HG02885 (cell line): ENCODE measurements at regions not wholly inside any gene's neighbourhood (a gene's known extent, or its start where the extent isn't known, plus 50 kb on each side); places are given as distances from the start of the nearest gene placed in this dataset.
"Not testable (repeated sequence)": the region's sequence is repeated elsewhere in the genome, so short reads cannot be mapped to it uniquely, and the experiment has no call there.

Experiments used
- ATAC-seq: cut with Tn5 transposase; IDR thresholded peaks from one replicate; pipeline ENCODE4 v1.9.1; 2021; ENCODE audit warnings: mild to moderate bottlenecking; ENCODE audit not compliant: unreplicated experiment, poor library complexity

GRCh38 chr7:9621927-9622326 lies 1188.5 kb downstream of the NXPH1 start:
- ATAC-seq: no peak

- ATAC-seq: no peak
Measured at GRCh38 chr7:9625953-9626352, 1192.5 kb downstream of the NXPH1 start.

GRCh38 chr7:9645756-9646155 lies 1212.3 kb downstream of the NXPH1 start:
- ATAC-seq: no peak

- no peak for ATAC-seq
Measured at GRCh38 chr7:9657257-9657656, 1223.8 kb downstream of the NXPH1 start.

- ATAC-seq: no peak
Measured at GRCh38 chr7:9671979-9672917, 1238.8 kb downstream of the NXPH1 start.

- no peak for ATAC-seq
Measured at GRCh38 chr7:9680713-9681112, 1247.3 kb downstream of the NXPH1 start.

GRCh38 chr7:9681284-9681683 lies 1247.9 kb downstream of the NXPH1 start:
- no peak for ATAC-seq

- ATAC-seq: no peak
Measured at GRCh38 chr7:9691286-9691685, 1257.9 kb downstream of the NXPH1 start.

GRCh38 chr7:9698375-9698774 lies 1265.0 kb downstream of the NXPH1 start:
- no peak for ATAC-seq

- ATAC-seq: no peak
Measured at GRCh38 chr7:9709216-9709615, 1264.5 kb upstream of the PHF14 start.

GRCh38 chr7:9711259-9711918 lies 1262.3 kb upstream of the PHF14 start:
- no peak for ATAC-seq

GRCh38 chr7:9718071-9718661 lies 1255.5 kb upstream of the PHF14 start:
- ATAC-seq: no peak

GRCh38 chr7:9719303-9719702 lies 1254.4 kb upstream of the PHF14 start:
- no peak for ATAC-seq

GRCh38 chr7:9719721-9720120 lies 1254.0 kb upstream of the PHF14 start:
- ATAC-seq: no peak

- ATAC-seq: not testable (repeated sequence)
Measured at GRCh38 chr7:9725940-9726663, 1247.6 kb upstream of the PHF14 start.

- not testable (repeated sequence) for ATAC-seq
Measured at GRCh38 chr7:9726811-9727210, 1246.9 kb upstream of the PHF14 start.

- ATAC-seq: not testable (repeated sequence)
Measured at GRCh38 chr7:9727467-9727869, 1246.2 kb upstream of the PHF14 start.

GRCh38 chr7:9728014-9728657 lies 1245.5 kb upstream of the PHF14 start:
- not testable (repeated sequence) for ATAC-seq

GRCh38 chr7:9752033-9752432 lies 1221.6 kb upstream of the PHF14 start:
- no peak for ATAC-seq

- no peak for ATAC-seq
Measured at GRCh38 chr7:9761224-9761623, 1212.4 kb upstream of the PHF14 start.
